ENCODE measurements at regions not wholly inside any gene's neighbourhood (a gene's known extent, or its start where the extent isn't known, plus 50 kb on each side); places are given as distances from the start of the nearest gene placed in this dataset.

DNA sequence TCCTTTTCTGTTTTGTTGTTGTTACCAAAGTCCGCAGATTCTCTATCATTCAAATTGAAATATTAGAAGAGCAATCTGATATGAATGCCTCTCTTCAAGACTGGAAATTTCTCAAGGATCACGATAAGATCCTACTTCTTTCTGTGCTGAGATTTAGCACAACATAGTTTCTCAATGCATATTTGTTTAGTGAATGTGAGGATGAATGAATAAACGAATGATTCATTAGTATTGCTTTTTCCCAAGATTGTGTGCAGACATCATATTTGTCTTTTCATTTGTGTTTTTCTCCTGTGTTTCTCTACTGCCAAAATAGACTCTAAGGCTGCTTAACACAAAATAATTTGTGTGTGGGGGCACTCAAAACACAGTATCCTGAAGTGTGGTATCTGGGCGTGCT is 862.7 kb upstream of the MAP3K7 start:
- H3K27ac ChIP-seq = no peak overlapping the region
- TF ChIP-seq, protein P1, sequence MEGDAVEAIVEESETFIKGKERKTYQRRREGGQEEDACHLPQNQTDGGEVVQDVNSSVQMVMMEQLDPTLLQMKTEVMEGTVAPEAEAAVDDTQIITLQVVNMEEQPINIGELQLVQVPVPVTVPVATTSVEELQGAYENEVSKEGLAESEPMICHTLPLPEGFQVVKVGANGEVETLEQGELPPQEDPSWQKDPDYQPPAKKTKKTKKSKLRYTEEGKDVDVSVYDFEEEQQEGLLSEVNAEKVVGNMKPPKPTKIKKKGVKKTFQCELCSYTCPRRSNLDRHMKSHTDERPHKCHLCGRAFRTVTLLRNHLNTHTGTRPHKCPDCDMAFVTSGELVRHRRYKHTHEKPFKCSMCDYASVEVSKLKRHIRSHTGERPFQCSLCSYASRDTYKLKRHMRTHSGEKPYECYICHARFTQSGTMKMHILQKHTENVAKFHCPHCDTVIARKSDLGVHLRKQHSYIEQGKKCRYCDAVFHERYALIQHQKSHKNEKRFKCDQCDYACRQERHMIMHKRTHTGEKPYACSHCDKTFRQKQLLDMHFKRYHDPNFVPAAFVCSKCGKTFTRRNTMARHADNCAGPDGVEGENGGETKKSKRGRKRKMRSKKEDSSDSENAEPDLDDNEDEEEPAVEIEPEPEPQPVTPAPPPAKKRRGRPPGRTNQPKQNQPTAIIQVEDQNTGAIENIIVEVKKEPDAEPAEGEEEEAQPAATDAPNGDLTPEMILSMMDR (IDR thresholded peaks at IDR 0.05) = no peak
- no peak for TF ChIP-seq POLR2A (IDR thresholded peaks at IDR 0.05)
- no peaks in the 10 kb centered on the region for H3K27me3 ChIP-seq
- H3K36me3 ChIP-seq = no peaks in the 10 kb centered on the region
- WGBS (ENCODE audit: insufficient coverage, low coverage, low lambda C conversion rate, missing lambda C conversion rate) = 57% methylated on average over 4 of the region's 4 CpGs
- DNase-seq (no peak), ATAC-seq (no peak)
- H3K4me3 ChIP-seq = no peak overlapping the region
- H3K9me3 ChIP-seq = no peaks in the 10 kb centered on the region
- no peaks in the 10 kb centered on the region for H3K4me1 ChIP-seq
- intact Hi-C loops (cut with DNase I) = no loop called here

DNA sequence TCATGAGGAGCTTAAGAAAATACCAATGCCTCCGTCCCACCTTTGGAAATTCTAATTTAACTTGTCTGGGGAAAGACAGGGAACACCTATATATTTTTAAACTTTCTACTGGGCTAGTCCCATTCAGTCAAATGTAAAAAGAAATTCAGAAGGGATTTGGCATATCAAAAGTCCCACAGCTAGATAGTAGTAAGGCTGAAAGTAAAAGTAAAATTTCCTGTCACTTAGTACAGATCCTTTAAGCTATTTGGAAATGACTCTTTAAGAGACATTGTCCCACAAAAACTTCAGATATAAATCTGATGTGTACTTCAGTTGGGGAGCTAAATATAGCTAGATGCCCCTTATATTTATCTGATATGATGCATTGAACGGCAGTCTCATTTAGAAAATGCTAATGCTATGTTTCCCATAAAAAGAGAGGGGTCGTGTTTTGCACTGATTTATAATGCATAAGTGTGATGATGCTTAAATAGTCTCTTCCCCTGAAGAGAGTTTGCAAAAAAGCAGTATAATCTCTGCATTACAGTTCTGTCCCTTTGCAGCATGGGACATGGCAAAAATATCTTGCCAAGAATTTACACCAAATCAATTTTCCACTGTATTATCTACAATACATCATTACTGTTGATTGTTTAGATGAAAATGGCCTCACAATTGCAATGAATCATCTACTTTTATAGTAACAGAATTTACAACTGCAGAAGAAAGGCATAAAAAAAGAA is 860.8 kb upstream of the MAP3K7 start:
- intact Hi-C loops (cut with DNase I) = no loop called here
- 35% methylated on average over 3 of the region's 3 CpGs for WGBS (ENCODE audit: insufficient coverage, low coverage, low lambda C conversion rate, missing lambda C conversion rate)
- Histone ChIP-seq H3K9me3 (no peaks in the 10 kb centered on the region), H3K27ac (no peak overlapping the region), H3K4me3 (no peak overlapping the region), H3K27me3 (no peaks in the 10 kb centered on the region), H3K4me1 (no peaks in the 10 kb centered on the region), H3K36me3 (no peaks in the 10 kb centered on the region)
- DNase-seq (no peak), ATAC-seq (no peak)
- TF ChIP-seq, protein P1 (IDR thresholded peaks at IDR 0.05) = no peak
- no peak for TF ChIP-seq POLR2A (IDR thresholded peaks at IDR 0.05)

DNA sequence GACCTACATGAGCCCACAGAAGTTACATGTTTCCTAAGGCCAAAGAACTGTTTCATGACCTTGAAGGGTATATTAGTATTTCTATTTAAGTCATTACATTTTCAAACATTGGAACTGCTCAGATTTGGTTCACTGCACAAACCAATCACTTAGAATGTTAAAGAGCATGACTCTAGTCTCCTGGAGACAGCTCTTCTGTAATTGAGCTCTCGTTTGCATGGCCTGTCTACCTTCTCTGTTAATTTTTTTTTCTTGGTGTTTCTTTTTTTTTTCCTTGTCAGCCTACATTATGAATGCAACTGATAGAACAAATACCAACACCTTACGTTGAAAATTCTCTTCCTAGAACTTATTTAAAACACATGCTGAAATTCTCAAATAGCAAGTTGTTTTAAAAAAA is 860.2 kb upstream of the MAP3K7 start:
- intact Hi-C loops (cut with DNase I) = no loop called here
- no peak overlapping the region for H3K4me3 ChIP-seq
- H3K4me1 ChIP-seq = no peaks in the 10 kb centered on the region
- TF ChIP-seq, protein P1 (IDR thresholded peaks at IDR 0.05) = no peak
- TF ChIP-seq POLR2A (IDR thresholded peaks at IDR 0.05) = no peak
- ATAC-seq (no peak), DNase-seq (no peak)
- H3K27me3 ChIP-seq = no peaks in the 10 kb centered on the region
- 35% methylated on average over 2 of the region's 2 CpGs for WGBS (ENCODE audit: insufficient coverage, low coverage, low lambda C conversion rate, missing lambda C conversion rate)
- H3K27ac ChIP-seq = no peak overlapping the region
- H3K9me3 ChIP-seq = no peaks in the 10 kb centered on the region
- no peaks in the 10 kb centered on the region for H3K36me3 ChIP-seq

DNA sequence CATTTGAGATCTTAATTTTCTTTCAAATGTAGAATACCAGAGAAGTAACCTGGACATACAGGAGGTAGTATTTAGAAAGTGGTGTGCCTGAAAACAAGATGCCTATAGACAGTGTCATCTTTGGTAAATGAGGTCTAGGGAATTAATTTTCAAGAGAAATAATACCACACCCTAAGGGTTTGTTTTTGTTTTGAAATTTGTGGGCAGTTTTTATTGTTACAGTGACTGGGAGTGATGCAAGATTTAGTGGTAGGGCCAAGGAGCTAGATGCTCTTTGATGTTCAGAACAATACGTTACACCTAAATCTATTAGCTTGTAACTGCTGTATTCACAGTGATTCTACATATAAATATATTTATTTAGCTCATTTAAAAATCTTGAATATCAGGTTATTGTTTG is 856.5 kb upstream of the MAP3K7 start:
- H3K36me3 ChIP-seq = no peaks in the 10 kb centered on the region
- intact Hi-C loops (cut with DNase I) = no loop called here
- H3K4me3 ChIP-seq = no peak overlapping the region
- no peak overlapping the region for H3K27ac ChIP-seq
- ATAC-seq = no peak
- DNase-seq = no peak
- H3K27me3 ChIP-seq = no peaks in the 10 kb centered on the region
- H3K4me1 ChIP-seq = no peaks in the 10 kb centered on the region
- 53% methylated on average over 1 of the region's 1 CpG for WGBS (ENCODE audit: insufficient coverage, low coverage, low lambda C conversion rate, missing lambda C conversion rate)
- no peaks in the 10 kb centered on the region for H3K9me3 ChIP-seq
- TF ChIP-seq, protein P1 (IDR thresholded peaks at IDR 0.05) = no peak
- no peak for TF ChIP-seq POLR2A (IDR thresholded peaks at IDR 0.05)
